GM18951 (cell line): ENCODE measurements at regions not wholly inside any gene's neighbourhood (a gene's known extent, or its start where the extent isn't known, plus 50 kb on each side); places are given as distances from the start of the nearest gene placed in this dataset.

Experiments
- POLR2A ChIP-seq: IDR thresholded peaks from 4 replicates; pipeline ENCODE4 v1.6.1; 2011; ENCODE audit warnings: mild to moderate bottlenecking; ENCODE audit not compliant: insufficient read length, insufficient read depth; ENCODE audit errors: extremely low read depth
- in situ Hi-C: fragments of 300-500 bp; cut with MboI; formaldehyde crosslinking; loops from one replicate; pipeline ENCODE4 v1.12.0; 2022; ENCODE audit warnings: low sequenced_read_pairs, mixed read lengths, inconsistent platforms; ENCODE audit not compliant: unreplicated experiment

- no peak for TF ChIP-seq POLR2A
- in situ Hi-C loops: no loop called here
Observed at GRCh38 chr3:5270666-5271371, 83.3 kb downstream of the EDEM1 start.

DNA sequence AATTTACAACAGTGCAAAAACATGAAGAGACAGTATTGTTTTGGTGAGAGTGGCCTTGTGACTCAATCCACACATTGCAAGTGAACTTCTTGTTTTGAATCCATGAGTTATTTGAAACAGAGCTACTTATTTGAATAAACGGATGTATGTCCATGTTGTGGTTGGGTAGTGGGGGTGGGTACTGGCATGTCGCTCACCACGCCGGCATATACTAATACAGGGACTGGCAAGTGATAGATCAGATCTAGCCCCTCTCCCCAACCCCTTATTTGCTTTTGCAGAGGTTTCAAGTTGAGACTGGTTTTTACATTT lies 83.8 kb downstream of the EDEM1 start:
- in situ Hi-C loops: no loop called here

DNA sequence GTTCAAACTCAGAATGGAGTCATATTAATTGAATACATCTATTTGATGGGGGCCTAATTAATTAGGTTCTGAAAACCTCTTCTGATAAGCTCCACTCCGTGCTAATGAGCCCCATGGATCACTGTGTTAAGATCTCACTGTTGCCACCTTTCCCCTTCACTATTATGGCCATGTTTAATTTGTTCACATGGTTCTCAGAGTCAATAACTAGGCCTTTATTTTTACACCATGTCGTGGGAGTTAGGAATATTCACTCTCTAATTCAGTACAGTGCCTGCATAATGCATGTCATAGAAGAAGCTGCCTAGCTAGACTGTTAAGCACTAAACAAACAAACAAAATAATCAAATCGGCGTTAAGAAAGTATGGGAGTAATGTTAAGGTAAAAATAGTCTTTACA lies 84.9 kb downstream of the EDEM1 start:
- in situ Hi-C loops: no loop called here
- TF ChIP-seq POLR2A: no peak

More for the DNA sequence above, 83.8 kb downstream of the EDEM1 start:
- TF ChIP-seq POLR2A: no peak

- TF ChIP-seq POLR2A: no peak
- in situ Hi-C loops: no loop called here
Observed at GRCh38 chr3:5274091-5274490, 86.6 kb downstream of the EDEM1 start.

GRCh38 chr3:5275529-5275928 lies 88.0 kb downstream of the EDEM1 start:
- no peak for TF ChIP-seq POLR2A
- in situ Hi-C loops: no loop called here

DNA sequence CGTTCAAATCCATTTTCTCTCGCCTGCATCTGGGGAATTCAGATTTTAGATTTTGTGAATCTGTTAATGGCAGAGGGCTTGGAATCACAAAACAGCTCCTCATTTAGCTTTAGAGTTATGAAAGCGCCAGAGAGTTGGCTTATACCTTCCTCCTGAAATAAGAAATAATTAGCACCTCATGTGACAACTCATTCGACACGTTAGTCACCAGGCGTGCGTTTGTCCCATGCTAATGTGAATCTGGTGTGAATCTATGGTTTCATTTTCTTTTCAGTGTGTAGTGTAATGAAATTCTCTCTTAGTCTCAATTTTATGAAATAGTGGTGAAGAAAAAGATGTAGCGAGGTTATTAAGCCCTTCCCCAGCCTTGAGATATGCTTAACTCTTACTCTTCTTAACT lies 89.4 kb downstream of the EDEM1 start:
- in situ Hi-C loops: no loop called here
- no peak for TF ChIP-seq POLR2A

GRCh38 chr3:5277612-5278236 lies 90.2 kb downstream of the EDEM1 start:
- TF ChIP-seq POLR2A: no peak
- in situ Hi-C loops: no loop called here

DNA sequence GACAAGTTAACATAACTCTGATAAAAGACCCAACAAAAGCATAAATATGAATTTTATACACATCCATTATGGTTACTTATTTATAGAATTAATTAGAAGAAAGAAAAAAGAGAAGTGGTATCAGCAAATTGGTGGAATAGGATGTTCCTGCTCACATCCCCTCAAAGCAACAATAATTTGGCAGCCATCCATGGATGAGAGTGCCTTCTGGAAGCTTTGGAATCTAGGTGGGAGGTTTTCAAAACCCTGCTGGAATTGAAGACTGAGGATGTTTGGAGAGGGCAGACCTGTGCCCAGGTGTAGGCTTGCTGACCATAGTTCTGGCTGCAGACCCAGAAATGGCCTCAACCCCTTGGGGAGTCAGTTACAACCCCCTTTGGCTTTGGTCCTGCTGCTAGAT lies 91.2 kb downstream of the EDEM1 start:
- no peak for TF ChIP-seq POLR2A
- in situ Hi-C loops: no loop called here

DNA sequence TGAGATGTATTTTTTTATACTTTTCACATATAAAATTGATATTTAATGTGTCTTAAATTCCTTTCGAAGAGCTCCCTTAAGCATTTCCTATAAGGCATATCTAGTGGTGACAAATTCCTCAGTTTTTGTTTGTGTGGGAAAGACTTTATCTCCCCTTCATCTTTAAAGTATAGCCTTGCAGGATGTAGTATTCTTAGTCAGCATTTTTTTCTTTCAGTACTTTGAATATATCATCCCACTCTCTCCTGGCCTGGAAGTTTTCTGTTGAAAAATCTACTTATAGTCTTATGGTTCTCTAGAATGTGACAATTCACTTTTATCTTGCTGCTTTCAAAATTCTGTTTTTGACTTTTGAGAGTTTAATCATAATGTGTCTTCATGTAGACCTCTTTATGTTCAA lies 95.2 kb downstream of the EDEM1 start:
- in situ Hi-C loops: no loop called here
- no peak for TF ChIP-seq POLR2A

DNA sequence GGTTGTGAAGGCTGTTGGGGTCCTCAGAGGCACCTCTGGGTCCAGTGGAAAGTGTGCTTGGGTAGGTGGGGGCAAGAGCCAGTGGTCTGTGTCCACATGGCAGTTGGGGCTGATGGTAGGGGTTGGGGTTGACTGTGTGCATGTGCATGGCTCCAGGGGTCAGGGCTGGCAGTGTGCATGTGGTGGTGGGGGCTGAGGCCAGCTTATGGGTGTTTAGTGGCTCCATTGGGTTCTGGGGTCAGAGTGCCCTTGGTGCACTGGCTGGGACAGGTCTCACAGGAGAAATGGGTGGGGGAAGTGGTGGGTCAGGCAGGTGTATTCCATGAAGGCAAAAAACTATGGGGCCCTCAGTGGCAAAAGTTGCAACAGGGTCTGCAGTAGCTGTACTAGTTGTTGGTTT lies 97.9 kb downstream of the EDEM1 start:
- in situ Hi-C loops: no loop called here
- TF ChIP-seq POLR2A: no peak

DNA sequence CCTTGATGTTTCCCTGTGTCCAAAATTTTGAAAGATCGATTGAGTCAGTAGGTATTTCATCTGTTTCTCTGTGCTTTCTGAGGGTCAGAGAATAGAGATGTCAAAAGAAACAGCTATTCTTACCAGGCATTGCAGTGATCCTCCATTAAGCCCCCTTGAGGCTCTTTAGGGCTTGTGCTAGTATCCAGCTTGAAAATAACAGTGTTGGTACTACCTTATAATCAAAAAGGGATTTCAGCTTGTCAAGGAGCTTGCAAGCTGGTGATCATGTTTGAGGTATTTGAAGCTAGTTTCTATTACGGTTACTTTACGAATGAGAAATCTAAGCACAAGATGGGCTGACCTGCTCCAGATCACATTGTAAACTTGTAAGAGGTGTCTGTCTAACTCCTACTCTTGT lies 103.4 kb downstream of the EDEM1 start:
- in situ Hi-C loops: no loop called here
- TF ChIP-seq POLR2A: no peak

- in situ Hi-C loops: no loop called here
- no peak for TF ChIP-seq POLR2A
Observed at GRCh38 chr3:5292512-5292911, 105.0 kb downstream of the EDEM1 start.

- in situ Hi-C loops: no loop called here
Observed at GRCh38 chr3:5293207-5293606, 105.7 kb downstream of the EDEM1 start.

GRCh38 chr3:5294356-5294755 lies 106.8 kb downstream of the EDEM1 start:
- in situ Hi-C loops: no loop called here
- no peak for TF ChIP-seq POLR2A

More at GRCh38 chr3:5293207-5293606, 105.7 kb downstream of the EDEM1 start:
- no peak for TF ChIP-seq POLR2A
